Heart right ventricle (tissue), 16 donors: ENCODE measurements at regions not wholly inside any gene's neighbourhood (a gene's known extent, or its start where the extent isn't known, plus 50 kb on each side); places are given as distances from the start of the nearest gene placed in this dataset.
"Not testable (repeated sequence)": the region's sequence is repeated elsewhere in the genome, so short reads cannot be mapped to it uniquely, and the experiment has no call there.

Experiments
- ATAC-seq, 8 donors: fragments of 200-7000 bp; cut with Tn5 transposase; one replicate each; pipeline ENCODE4 v1.9.1; 2020; ENCODE audit warnings: mild to moderate bottlenecking in 8 of 8, moderate library complexity in 8 of 8, moderate number of reproducible peaks in 1 of 8
- DNase-seq, 2 donors: peaks; one replicate each; pipeline ENCODE4 v3.0.0-alpha.2; 2020
- H3K27ac ChIP-seq, 10 donors: fragments of 200-600 bp; sonication (generic) in 2 of 10; one replicate each; pipeline versions ENCODE4 v1.5.0 to v1.8.0; 2020 to 2022; ENCODE audit warnings: mild to moderate bottlenecking in 3 of 10
- H3K27me3 ChIP-seq, 7 donors: fragments of 200-600 bp; one replicate each; pipeline ENCODE4 v1.8.0; 2021 to 2022; ENCODE audit warnings: mild to moderate bottlenecking in 2 of 7
- H3K36me3 ChIP-seq, 9 donors: fragments of 200-600 bp; sonication (generic) in 1 of 9; one replicate each; pipeline versions ENCODE4 v1.5.0 to v1.8.0; 2020 to 2022; ENCODE audit warnings: mild to moderate bottlenecking in 2 of 9
- H3K4me1 ChIP-seq, 9 donors: fragments of 200-600 bp; sonication (generic) in 1 of 9; one replicate each; pipeline versions ENCODE4 v1.5.0 to v1.8.0; 2020 to 2022; ENCODE audit warnings: mild to moderate bottlenecking in 4 of 9
- H3K4me3 ChIP-seq, 10 donors: fragments of 200-600 bp; sonication (generic) in 2 of 10; one replicate each; pipeline versions ENCODE4 v1.5.0 to v1.8.0; 2020 to 2022; ENCODE audit warnings: mild to moderate bottlenecking in 7 of 10, moderate library complexity in 2 of 10
- H3K9me3 ChIP-seq, 11 donors: fragments of 200-600 bp in 10 of 11; sonication (generic) in 2 of 11; one replicate each; pipeline versions ENCODE4 v1.5.0 to v1.8.0; 2013 to 2022; ENCODE audit warnings: mild to moderate bottlenecking in 2 of 11, control low read depth in 1 of 11, moderate library complexity in 1 of 11
- WGBS, 2 donors: extraction: QIAGEN DNeasy Blood & Tissue Kit; methylation state at CpG; one replicate each; pipeline ENCODE4 v1.1.7; 2013; ENCODE audit warnings: inconsistent platforms in 1 of 2; 5-methylcytosine and 5-hydroxymethylcytosine counted together
- intact Hi-C, 10 donors: fragments of 100-400 bp; cut with DNase I; formaldehyde crosslinking; loops; one replicate each; pipeline versions ENCODE4 v1.11.1 to v1.14.2; 2022
- TF ChIP-seq, protein P1 (sequence below), 9 donors: fragments of 200-600 bp; sonication (generic) in 2 of 9; IDR thresholded peaks; one replicate each; pipeline versions ENCODE4 v1.5.0 to v1.8.0; 2021 to 2022; ENCODE audit warnings: antibody characterized with exemption in 9 of 9, mild to moderate bottlenecking in 5 of 9, moderate library complexity in 1 of 9
- donor health status: Arrhythmogenic right ventricular cardiomyopathy.
- donor health status: ischemic (EF 13 %, LVEDD 7.1; RV severe dilation, severe dysfunction).
- donor health status: healthy with polysubstance abuse.
- donor health status: DM: no; HTN: yes; CAD: no.
- donor health status: DM: no; HTN: no; CAD: no.
- donor health status: ischemic (EF 25% LVEDD 6.9; RV normal size, moderate dysfunction).
- donor health status: ischemic (EF 25% LVEDD 5.7; RV mildly dilated, moderate dysfunction).
- donor health status: healthy.
- donor health status: DM: yes; HTN: yes; CAD: no.
- donor health status: Ischemic cardiomyopathy.
- donor health status: ischemic (EF 35%, LVEDD 5.7; RV mildly dilated, moderate dysfunction).
- donor health status: nonischemic (EF 11% LVEDD 7.7; RV severe dilation, severe dysfunction).
- donor health status: DM: yes; HTN: yes; CAD: no.
- donor health status: PGD.
- donor health status: ischemic (EF 29% LVEDD 5.4; RV normal size, mild dysfunction).
- donor health status: nonischemic (EF 23%, LVEDD 6.1; RV moderate dilation, normal function).

DNA sequence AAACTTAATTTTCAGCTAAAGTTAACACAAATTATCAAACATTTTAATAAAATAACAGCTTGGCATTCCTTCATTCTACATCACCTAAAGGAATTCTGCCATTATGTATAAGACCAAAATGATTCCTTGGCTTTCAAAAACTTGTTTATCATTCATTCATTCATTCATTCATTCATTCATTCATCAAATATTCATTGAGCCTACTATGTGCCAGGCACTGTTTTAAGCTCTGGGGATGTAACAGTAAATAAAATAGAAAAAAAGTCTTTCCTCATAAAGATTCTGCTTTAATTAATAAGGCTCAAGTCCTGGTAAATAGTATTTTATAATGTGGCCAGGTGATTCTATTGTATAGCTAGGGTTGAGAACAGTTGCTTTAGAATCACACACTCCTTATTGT, 127.9 kb downstream of the GPR85 start:
- Histone ChIP-seq H3K27me3 (no peaks in the 10 kb centered on the region), H3K9me3 (peaks cover 0 to 6% (median 0%) of the 10 kb centered on the region in 11 donors), H3K36me3 (peaks cover 0 to 13% (median 0%) of the 10 kb centered on the region in 9 donors), H3K27ac (no peak overlapping the region), H3K4me1 (peaks cover 0 to 6% (median 0%) of the 10 kb centered on the region in 9 donors), H3K4me3 (no peak overlapping the region)
- intact Hi-C loops = no loop called here
- no peak for DNase-seq
- TF ChIP-seq, protein P1, sequence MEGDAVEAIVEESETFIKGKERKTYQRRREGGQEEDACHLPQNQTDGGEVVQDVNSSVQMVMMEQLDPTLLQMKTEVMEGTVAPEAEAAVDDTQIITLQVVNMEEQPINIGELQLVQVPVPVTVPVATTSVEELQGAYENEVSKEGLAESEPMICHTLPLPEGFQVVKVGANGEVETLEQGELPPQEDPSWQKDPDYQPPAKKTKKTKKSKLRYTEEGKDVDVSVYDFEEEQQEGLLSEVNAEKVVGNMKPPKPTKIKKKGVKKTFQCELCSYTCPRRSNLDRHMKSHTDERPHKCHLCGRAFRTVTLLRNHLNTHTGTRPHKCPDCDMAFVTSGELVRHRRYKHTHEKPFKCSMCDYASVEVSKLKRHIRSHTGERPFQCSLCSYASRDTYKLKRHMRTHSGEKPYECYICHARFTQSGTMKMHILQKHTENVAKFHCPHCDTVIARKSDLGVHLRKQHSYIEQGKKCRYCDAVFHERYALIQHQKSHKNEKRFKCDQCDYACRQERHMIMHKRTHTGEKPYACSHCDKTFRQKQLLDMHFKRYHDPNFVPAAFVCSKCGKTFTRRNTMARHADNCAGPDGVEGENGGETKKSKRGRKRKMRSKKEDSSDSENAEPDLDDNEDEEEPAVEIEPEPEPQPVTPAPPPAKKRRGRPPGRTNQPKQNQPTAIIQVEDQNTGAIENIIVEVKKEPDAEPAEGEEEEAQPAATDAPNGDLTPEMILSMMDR (IDR thresholded peaks at IDR 0.05) = no peak
- ATAC-seq = no peak

DNA sequence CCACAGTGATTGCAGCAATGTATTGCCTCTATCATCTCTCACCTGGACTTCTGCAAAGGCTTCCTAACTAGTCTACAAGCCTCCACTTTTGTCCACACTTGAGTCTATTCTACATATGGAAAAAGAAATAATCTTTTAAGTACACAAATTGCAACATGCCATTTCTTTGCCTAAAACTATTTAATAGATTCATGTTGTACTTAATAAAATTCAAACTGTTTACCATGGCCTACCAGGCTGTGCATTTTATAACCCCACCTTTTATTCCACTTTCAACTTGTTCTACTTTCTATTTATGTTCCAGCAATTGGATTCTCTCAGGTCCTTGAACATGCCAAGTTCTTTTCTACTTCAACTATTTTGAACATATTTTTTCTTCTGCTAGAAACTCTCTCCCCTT, 128.7 kb downstream of the GPR85 start:
- TF ChIP-seq, protein P1 (IDR thresholded peaks at IDR 0.05) = no peak
- DNase-seq (no peak), ATAC-seq (no peak)
- Histone ChIP-seq H3K9me3 (peaks cover 0 to 6% (median 0%) of the 10 kb centered on the region in 11 donors), H3K36me3 (peaks cover 0 to 22% (median 0%) of the 10 kb centered on the region in 9 donors), H3K27me3 (no peaks in the 10 kb centered on the region), H3K4me1 (peaks cover 0 to 4% (median 0%) of the 10 kb centered on the region in 9 donors), H3K4me3 (no peak overlapping the region), H3K27ac (no peak overlapping the region)
- intact Hi-C loops = no loop called here

DNA sequence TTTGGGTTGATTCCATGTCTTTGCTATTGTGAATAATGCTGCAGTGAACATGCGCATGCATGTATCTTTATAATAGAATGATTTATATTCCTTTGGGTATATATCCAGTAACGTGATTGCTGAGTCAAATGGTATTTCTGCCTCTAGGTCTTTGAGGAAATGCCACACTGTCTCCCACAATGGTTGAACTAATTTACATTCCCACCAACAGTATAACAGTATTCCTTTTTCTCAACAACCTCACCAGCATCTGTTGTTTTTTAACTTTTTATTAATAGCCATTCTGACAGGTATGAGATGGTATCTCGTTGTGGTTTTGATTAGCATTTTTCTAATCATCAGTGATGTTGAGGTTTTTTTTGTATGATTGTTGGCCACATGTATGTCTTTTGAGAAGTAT, 133.6 kb downstream of the GPR85 start:
- H3K4me1 ChIP-seq, H3K9me3 ChIP-seq, H3K27ac ChIP-seq, H3K4me3 ChIP-seq, intact Hi-C loops, ATAC-seq, DNase-seq: not testable (repeated sequence)
- 79 to 86% methylated on average over 3 of the region's 3 CpGs for WGBS, 2 donors
- peaks cover 0 to 17% (median 0%) of the 10 kb centered on the region in 7 donors for H3K27me3 ChIP-seq
- peaks cover 0 to 23% (median 0%) of the 10 kb centered on the region in 9 donors for H3K36me3 ChIP-seq

DNA sequence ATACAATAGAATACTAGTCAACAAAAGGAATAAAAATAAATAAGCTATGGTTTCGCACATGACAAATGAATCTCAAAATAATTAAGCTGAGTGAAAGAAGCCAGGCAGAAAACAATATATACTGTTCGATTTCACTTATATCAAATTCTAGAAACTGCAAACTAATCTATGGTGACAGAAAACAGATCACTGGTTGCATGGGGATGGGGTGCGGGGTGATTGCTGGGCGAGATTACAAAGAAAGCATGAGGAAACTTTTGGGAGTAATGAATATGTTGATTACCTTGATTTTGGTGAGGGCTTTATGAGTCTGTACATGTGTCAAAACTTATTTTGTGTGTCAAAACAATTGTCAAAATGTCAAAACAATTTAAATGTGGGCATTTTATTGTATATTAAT, 135.6 kb downstream of the GPR85 start:
- WGBS, 2 donors = 79 to 83% methylated on average over 4 of the region's 4 CpGs
- no peak overlapping the region for H3K27ac ChIP-seq
- peaks cover 0 to 23% (median 0%) of the 10 kb centered on the region in 9 donors for H3K36me3 ChIP-seq
- TF ChIP-seq, protein P1 (IDR thresholded peaks at IDR 0.05) = no peak
- peaks cover 0 to 17% (median 0%) of the 10 kb centered on the region in 7 donors for H3K27me3 ChIP-seq
- H3K4me3 ChIP-seq = no peak overlapping the region
- H3K9me3 ChIP-seq = peaks cover 0 to 6% (median 0%) of the 10 kb centered on the region in 11 donors
- no peak for DNase-seq
- ATAC-seq = no peak
- intact Hi-C loops = no loop called here
- H3K4me1 ChIP-seq = no peaks in the 10 kb centered on the region

DNA sequence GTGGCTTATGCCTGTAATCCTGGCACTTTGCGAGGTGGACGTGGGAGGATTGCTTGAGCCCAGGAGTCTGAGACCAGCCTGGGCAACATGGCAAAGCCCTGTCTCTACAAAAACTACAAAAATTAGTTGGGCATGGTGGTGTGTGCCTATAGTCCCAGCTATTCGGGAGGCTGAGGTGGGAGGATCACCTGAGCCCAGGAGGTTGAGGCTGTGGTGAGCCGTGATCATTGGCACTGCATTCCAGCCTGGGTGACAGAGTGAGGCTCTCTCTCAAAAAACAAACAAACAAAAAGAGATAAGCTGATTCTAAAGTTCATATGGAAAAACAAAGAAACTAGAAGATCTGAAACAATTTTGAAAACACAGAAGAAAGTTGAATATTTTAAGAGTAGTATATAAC, 136.9 kb downstream of the GPR85 start:
- H3K4me3 ChIP-seq, ATAC-seq, intact Hi-C loops, H3K4me1 ChIP-seq, DNase-seq, H3K9me3 ChIP-seq, H3K27ac ChIP-seq: not testable (repeated sequence)
- WGBS, 2 donors = 66 to 68% methylated on average over 4 of the region's 4 CpGs
- H3K27me3 ChIP-seq = peaks cover 0 to 25% (median 0%) of the 10 kb centered on the region in 7 donors
- peaks cover 0 to 20% (median 0%) of the 10 kb centered on the region in 9 donors for H3K36me3 ChIP-seq
